Kidney (tissue), 13 donors: ENCODE measurements at regions not wholly inside any gene's neighbourhood (a gene's known extent, or its start where the extent isn't known, plus 50 kb on each side); places are given as distances from the start of the nearest gene placed in this dataset.

Experiments used
- DNase-seq, 5 donors: peaks; one replicate each; pipeline ENCODE4 v3.0.0-alpha.2; 2013 to 2020
- FAIRE-seq: peaks from 2 replicates; lab custom pipeline; 2012; peaks lifted over from hg19 to GRCh38; lab: Jason Lieb, UNC
- H3K27ac ChIP-seq, 2 donors: one replicate each; pipeline ENCODE4 v1.7.0; 2013; ENCODE audit warnings: low read depth in 2 of 2, low read length in 2 of 2, inconsistent platforms in 1 of 2
- H3K27me3 ChIP-seq: one replicate; pipeline ENCODE4 v1.7.1; 2013; ENCODE audit warnings: low read length, inconsistent platforms; ENCODE audit not compliant: control insufficient read depth, insufficient read depth
- H3K36me3 ChIP-seq, 3 donors: one replicate each; pipeline versions ENCODE4 v1.7.0 to v1.7.1; 2013; ENCODE audit warnings: low read length in 3 of 3, control low read depth in 1 of 3, inconsistent platforms in 1 of 3; ENCODE audit not compliant: insufficient read depth in 3 of 3, control insufficient read depth in 2 of 3
- H3K4me1 ChIP-seq, 3 donors: one replicate each; pipeline versions ENCODE4 v1.7.0 to v1.7.1; 2013; ENCODE audit warnings: low read length in 3 of 3, inconsistent platforms in 1 of 3, low read depth in 1 of 3; ENCODE audit not compliant: control insufficient read depth in 2 of 3, insufficient read depth in 2 of 3
- H3K4me3 ChIP-seq, 3 donors: one replicate each; pipeline versions ENCODE4 v1.7.0 to v1.8.1; 2013; ENCODE audit warnings: low read length in 3 of 3, control low read depth in 1 of 3, inconsistent platforms in 1 of 3
- H3K9ac ChIP-seq, 3 donors: one replicate each; pipeline versions ENCODE4 v1.7.0 to v1.7.1; 2013; ENCODE audit warnings: low read length in 3 of 3, control low read depth in 1 of 3, inconsistent platforms in 1 of 3
- H3K9me3 ChIP-seq, 3 donors: one replicate each; pipeline versions ENCODE4 v1.7.0 to v1.7.1; 2013; ENCODE audit warnings: low read length in 3 of 3, control low read depth in 1 of 3, inconsistent platforms in 1 of 3; ENCODE audit not compliant: control insufficient read depth in 2 of 3, insufficient read depth in 1 of 3
- intact Hi-C: fragments of 100-400 bp; cut with DNase I; formaldehyde crosslinking; loops from one replicate; pipeline ENCODE4 v1.11.1; 2022
- TF ChIP-seq, protein P1 (sequence below): IDR thresholded peaks from 3 replicates; pipeline ENCODE4 v1.5.1; 2012; ENCODE audit warnings: mild to moderate bottlenecking, moderate library complexity, borderline replicate concordance; ENCODE audit not compliant: insufficient read depth; ENCODE audit errors: extremely low read depth
- donor health status: control.
- donor health status: control.
- donor health status: control.
- donor health status: control.
- donor health status: control.
- donor health status: DM: yes; HTN: yes; CAD: no.
- donor health status: Normal renal cell carcinoma (clear cell type).

DNA sequence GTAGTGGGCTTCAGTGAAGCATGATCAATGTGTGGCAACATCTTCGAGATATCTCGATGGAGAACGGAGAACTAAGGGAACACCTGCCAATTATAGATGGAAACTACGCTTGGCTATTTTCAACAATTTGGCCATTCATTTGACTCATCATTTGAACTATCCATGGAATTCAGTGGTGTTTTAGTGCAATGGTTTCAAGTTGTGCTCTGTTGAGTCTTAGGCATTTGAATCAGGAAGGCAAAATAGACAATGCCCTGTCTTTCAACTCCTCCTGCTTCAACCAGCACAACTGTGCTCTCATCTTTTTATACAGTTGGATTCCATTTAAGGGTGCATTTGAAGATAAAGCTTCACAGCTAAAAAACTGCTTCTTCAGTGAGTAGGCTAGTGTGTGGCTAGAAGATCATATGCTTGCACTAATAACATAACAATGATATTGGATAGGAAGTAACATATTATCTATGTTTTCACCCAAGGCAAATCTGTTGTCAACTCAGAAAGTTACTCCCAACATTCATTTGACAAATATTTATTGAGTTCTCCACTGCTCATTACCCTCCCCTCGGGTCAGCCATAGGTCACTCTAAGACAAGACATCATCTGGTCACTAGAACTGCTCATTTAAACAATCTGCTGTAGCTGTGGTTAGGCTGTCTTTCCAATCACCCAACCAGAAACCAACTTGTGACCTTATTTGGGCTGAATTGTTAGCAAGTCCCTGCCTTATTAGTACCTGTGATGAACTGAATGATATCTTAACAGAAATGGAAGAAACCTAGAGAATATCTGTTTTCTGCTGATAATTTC, 314.1 kb upstream of the SP4 start:
- H3K9ac ChIP-seq = no peak overlapping the region
- no peaks in the 10 kb centered on the region for H3K4me1 ChIP-seq
- FAIRE-seq (no peak), DNase-seq (no peak)
- TF ChIP-seq, protein P1, sequence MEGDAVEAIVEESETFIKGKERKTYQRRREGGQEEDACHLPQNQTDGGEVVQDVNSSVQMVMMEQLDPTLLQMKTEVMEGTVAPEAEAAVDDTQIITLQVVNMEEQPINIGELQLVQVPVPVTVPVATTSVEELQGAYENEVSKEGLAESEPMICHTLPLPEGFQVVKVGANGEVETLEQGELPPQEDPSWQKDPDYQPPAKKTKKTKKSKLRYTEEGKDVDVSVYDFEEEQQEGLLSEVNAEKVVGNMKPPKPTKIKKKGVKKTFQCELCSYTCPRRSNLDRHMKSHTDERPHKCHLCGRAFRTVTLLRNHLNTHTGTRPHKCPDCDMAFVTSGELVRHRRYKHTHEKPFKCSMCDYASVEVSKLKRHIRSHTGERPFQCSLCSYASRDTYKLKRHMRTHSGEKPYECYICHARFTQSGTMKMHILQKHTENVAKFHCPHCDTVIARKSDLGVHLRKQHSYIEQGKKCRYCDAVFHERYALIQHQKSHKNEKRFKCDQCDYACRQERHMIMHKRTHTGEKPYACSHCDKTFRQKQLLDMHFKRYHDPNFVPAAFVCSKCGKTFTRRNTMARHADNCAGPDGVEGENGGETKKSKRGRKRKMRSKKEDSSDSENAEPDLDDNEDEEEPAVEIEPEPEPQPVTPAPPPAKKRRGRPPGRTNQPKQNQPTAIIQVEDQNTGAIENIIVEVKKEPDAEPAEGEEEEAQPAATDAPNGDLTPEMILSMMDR = no peak
- H3K9me3 ChIP-seq = no peaks in the 10 kb centered on the region
- no peak overlapping the region for H3K4me3 ChIP-seq
- intact Hi-C loops = no loop called here
- no peak overlapping the region for H3K27ac ChIP-seq
- H3K27me3 ChIP-seq = no peaks in the 10 kb centered on the region
- H3K36me3 ChIP-seq = no peaks in the 10 kb centered on the region

DNA sequence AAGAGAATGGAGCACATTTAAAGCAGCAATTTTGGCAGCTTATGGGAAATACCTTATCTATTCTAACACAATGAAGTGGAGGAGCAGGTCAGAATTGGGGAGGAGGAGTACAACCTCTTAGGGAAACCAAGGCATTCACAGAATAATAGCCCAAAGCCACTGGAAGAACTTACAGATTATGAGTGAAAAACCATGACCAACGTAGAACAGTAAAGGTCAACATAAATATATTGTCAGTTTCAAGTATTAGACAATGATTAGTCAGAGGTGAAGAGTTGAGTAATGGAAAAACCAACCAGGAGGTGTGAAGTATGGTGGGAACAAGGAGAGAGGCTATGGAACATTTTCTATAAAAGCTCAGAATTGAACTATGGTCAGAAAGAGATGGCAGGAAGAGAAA, 304.3 kb upstream of the SP4 start:
- H3K4me3 ChIP-seq = no peak overlapping the region
- no peak for FAIRE-seq
- H3K4me1 ChIP-seq = peaks cover 0 to 2% (median 0%) of the 10 kb centered on the region in 3 donors
- no peak overlapping the region for H3K27ac ChIP-seq
- intact Hi-C loops = no loop called here
- H3K27me3 ChIP-seq = no peaks in the 10 kb centered on the region
- TF ChIP-seq, protein P1 = no peak
- H3K36me3 ChIP-seq = no peaks in the 10 kb centered on the region
- H3K9ac ChIP-seq = no peak overlapping the region
- H3K9me3 ChIP-seq = no peaks in the 10 kb centered on the region
- no peak for DNase-seq

DNA sequence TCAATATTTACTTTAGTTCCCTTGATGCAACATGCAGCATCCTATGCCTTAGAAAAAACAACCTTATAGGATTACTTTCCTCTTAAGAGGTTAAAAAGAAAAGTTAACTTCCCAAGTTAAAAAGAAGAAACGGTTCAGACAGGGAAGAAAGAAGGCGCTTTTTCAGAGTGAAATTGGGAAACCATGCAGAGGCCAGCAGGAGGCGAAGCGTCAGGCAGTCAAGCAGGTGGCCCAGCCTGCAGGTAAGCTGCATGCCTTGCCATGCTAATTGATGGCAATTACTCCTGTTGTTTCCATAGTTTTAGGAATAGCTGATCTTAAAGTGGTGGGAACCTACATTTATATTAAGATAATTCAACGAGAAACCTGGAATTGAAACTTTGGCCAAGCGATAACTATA, 302.6 kb upstream of the SP4 start:
- TF ChIP-seq, protein P1 = no peak
- intact Hi-C loops = no loop called here
- Histone ChIP-seq H3K36me3 (no peaks in the 10 kb centered on the region), H3K27me3 (no peaks in the 10 kb centered on the region), H3K4me3 (no peak overlapping the region), H3K9me3 (no peaks in the 10 kb centered on the region), H3K4me1 (peaks cover 0 to 2% (median 0%) of the 10 kb centered on the region in 3 donors), H3K9ac (no peak overlapping the region), H3K27ac (no peak overlapping the region)
- no peak for DNase-seq
- FAIRE-seq = no peak
